Body of pancreas (tissue), 4 donors: ENCODE measurements at regions not wholly inside any gene's neighbourhood (a gene's known extent, or its start where the extent isn't known, plus 50 kb on each side); places are given as distances from the start of the nearest gene placed in this dataset.
A peak's percentile ranks its signal among the peaks of the same experiment; 100 is the strongest.

ENCODE experiments used
- ATAC-seq: fragments of 150-250 bp; one replicate; pipeline ENCODE4 v1.9.1; 2016
- DNase-seq, 4 donors: peaks; one replicate each; pipeline ENCODE4 v3.0.0-alpha.2; 2019
- H3K27ac ChIP-seq, 4 donors: fragments of 200-600 bp; sonication (generic); 1 replicate in 3 of 4; 2 replicates in 1 of 4; pipeline versions ENCODE4 v1.5.1 to v1.6.1; 2016 to 2019; ENCODE audit warnings: mild to moderate bottlenecking in 1 of 4, mixed read lengths in 1 of 4, moderate library complexity in 1 of 4
- H3K27me3 ChIP-seq, 2 donors: fragments of 200-600 bp; sonication (generic); one replicate each; pipeline ENCODE4 v1.6.0; 2016; ENCODE audit warnings: mild to moderate bottlenecking in 1 of 2
- H3K36me3 ChIP-seq, 2 donors: fragments of 200-600 bp; sonication (generic); replicated peaks in 1 of 2; 2 replicates each; pipeline ENCODE4 v1.5.1; 2016; ENCODE audit warnings: low read depth in 2 of 2; ENCODE audit not compliant: insufficient read depth in 1 of 2
- H3K4me1 ChIP-seq: fragments of 200-600 bp; sonication (generic); one replicate; pipeline ENCODE4 v1.6.0; 2016
- H3K4me3 ChIP-seq, 2 donors: fragments of 200-600 bp; sonication (generic); 1 replicate in 1 of 2; 2 replicates in 1 of 2; pipeline ENCODE4 v1.5.1; 2016 to 2019
- H3K9me3 ChIP-seq, 3 donors: fragments of 200-600 bp; sonication (generic); 1 replicate in 2 of 3; 2 replicates in 1 of 3; pipeline ENCODE4 v1.5.1; 2016
- POLR2A ChIP-seq, 3 donors: fragments of 450-650 bp; IDR thresholded peaks; one replicate each; pipeline ENCODE4 v1.6.1; 2016; ENCODE audit warnings: antibody characterized with exemption in 3 of 3, mild to moderate bottlenecking in 2 of 3
- WGBS, 2 donors: methylation state at CpG; one replicate each; pipeline ENCODE4 v1.1.5; 2017; 5-methylcytosine and 5-hydroxymethylcytosine counted together
- intact Hi-C: fragments of 100-400 bp; cut with DNase I; formaldehyde crosslinking; loops from one replicate; pipeline ENCODE4 v1.15.1; 2023
- TF ChIP-seq, protein P1 (sequence below), 7 experiments: fragments of 450-650 bp in 4 of 7; fragments of 200-600 bp in 3 of 7; sonication (generic) in 3 of 7; IDR thresholded peaks; one replicate each; pipeline ENCODE4 v1.5.1; 2016 to 2019; ENCODE audit warnings: antibody characterized with exemption in 7 of 7

DNA sequence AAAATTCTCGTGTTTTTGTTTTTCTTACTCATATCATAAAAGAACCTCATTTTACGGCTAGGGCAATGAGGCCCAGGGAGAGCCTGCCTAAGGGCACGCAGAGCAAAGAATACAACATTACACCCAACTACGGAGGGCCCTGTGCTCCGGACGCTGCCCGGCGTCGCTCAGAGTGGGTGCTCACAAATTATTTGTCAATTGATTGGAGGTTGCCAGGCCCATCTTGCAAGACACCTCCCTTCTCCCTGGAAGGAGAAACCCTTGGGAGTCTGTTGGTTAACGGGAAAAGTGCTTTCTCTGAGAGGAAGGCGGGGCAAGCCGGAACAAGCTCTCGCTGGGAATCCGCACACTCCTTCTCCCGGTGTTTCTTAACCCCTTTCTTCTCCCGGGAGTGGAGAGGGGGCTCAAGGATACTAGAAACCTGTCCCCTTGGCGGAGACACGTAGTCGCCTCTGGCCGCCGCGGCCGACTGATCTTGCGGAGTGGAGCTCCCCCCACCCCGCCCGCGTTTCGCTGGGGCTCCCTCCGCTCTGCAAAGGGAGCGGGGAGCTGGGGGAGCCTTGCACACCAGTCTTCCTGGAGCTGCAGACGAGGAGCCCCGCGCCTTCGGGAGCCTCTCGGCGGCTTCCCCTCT is 599.3 kb upstream of the SGCD start:
- Histone ChIP-seq H3K36me3 (no peaks in the 10 kb centered on the region), H3K9me3 (no peaks in the 10 kb centered on the region), H3K27me3 (peaks cover 0 to 8% of the 10 kb centered on the region in 2 donors), H3K4me3 (no peak overlapping the region), H3K27ac (no peak overlapping the region), H3K4me1 (peaks cover 19% of the 10 kb centered on the region)
- no peak for ATAC-seq
- no peak for DNase-seq
- 4 to 7% methylated on average over 17 to 31 of the region's 36 CpGs for WGBS, 2 donors
- TF ChIP-seq POLR2A (IDR thresholded peaks at IDR 0.05): no peak
- TF ChIP-seq, protein P1, sequence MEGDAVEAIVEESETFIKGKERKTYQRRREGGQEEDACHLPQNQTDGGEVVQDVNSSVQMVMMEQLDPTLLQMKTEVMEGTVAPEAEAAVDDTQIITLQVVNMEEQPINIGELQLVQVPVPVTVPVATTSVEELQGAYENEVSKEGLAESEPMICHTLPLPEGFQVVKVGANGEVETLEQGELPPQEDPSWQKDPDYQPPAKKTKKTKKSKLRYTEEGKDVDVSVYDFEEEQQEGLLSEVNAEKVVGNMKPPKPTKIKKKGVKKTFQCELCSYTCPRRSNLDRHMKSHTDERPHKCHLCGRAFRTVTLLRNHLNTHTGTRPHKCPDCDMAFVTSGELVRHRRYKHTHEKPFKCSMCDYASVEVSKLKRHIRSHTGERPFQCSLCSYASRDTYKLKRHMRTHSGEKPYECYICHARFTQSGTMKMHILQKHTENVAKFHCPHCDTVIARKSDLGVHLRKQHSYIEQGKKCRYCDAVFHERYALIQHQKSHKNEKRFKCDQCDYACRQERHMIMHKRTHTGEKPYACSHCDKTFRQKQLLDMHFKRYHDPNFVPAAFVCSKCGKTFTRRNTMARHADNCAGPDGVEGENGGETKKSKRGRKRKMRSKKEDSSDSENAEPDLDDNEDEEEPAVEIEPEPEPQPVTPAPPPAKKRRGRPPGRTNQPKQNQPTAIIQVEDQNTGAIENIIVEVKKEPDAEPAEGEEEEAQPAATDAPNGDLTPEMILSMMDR (IDR thresholded peaks at IDR 0.05): no peak
- intact Hi-C loops: no loop called here

DNA sequence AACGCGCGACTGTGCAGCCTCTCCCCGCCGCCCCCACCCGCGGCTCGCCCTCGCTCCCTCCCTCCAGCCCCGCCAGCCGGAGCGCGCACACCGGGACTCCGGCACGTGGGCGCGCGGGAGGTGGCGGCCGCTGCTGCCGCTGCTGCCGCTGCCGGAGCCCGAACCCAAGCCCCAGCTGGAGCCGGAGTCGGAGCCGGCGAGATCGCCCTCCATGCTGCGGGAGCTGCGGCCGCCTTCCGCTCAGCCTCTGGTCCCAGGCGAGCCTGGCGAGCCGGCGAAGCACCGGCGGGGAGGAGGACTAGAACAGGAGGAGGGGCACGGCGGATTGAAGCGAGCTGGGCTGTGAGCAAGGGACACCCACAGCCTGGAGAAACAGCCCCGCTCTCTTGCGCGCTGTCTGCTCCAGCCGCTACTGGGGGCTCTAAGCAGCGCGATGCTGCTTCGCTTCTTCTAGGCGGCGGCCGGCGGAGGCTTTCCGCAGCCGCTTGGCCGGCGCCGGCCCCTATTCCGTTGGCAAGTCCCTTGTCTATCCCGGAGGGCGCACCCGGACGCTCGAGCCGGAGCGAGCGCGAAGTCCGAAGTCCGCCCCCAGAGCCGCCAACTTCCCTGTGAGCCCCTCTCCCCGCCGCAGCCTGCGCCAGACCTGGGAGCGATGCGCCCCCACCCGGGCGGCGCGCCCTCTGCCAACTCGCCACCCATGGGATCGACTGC is 598.7 kb upstream of the SGCD start:
- no peaks in the 10 kb centered on the region for H3K9me3 ChIP-seq
- ATAC-seq: peak; percentile 48
- no peaks in the 10 kb centered on the region for H3K36me3 ChIP-seq
- peaks cover 0 to 8% of the 10 kb centered on the region in 2 donors for H3K27me3 ChIP-seq
- intact Hi-C loops: no loop called here
- no peak overlapping the region for H3K27ac ChIP-seq
- peak; percentile 30 to 66 (median 46) for DNase-seq
- H3K4me3 ChIP-seq: no peak overlapping the region
- H3K4me1 ChIP-seq: peaks cover 19% of the 10 kb centered on the region
- TF ChIP-seq, protein P1 (IDR thresholded peaks at IDR 0.05): no peak
- no peak for TF ChIP-seq POLR2A (IDR thresholded peaks at IDR 0.05)
- 2 to 20% methylated on average over 1 to 62 of the region's 83 CpGs for WGBS, 2 donors

DNA sequence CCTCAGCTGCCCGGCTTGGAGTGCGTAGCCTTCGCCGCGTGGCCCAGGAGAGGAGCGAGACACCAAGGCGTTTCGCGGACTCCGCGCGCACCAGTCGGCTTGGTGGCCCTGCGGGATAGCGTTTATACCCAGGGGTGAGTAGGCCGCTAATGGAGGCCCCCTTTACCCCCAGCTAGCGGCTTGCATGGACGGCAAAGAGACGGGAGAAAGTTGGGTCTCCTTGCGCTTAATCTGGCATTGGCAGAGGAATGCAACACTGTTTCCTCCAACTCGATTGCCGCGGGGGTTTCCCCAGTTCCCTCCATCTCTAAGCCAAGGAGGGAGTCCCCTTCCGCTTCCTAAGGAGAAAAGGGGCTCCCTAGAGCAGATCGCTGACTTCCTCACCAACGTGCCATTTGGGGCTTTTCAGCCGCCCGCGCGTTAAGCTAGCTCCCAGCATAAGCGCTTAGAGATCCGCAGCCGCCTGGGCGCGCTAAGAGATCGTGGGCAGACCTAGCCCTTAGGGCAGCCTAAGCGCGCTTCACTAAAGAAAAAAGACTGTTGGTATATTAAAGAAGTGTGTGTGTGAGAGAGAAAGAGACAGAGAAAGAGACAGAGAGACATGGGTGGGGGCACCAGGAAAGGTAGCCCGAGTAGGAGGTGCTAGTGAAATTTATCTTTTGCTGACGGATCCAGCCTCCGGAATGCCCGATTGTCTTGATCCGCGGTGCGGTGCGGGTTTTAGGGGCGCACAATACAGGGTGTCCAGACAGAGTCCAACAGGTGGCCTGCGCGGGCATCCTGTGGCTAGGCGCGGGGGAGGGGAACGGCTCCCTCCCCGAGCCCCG is 597.9 kb upstream of the SGCD start:
- Histone ChIP-seq H3K36me3 (no peaks in the 10 kb centered on the region), H3K4me3 (no peak overlapping the region), H3K27ac (no peak overlapping the region), H3K4me1 (peaks cover 19% of the 10 kb centered on the region), H3K27me3 (peaks cover 0 to 8% of the 10 kb centered on the region in 2 donors), H3K9me3 (no peaks in the 10 kb centered on the region)
- 3 to 4% methylated on average over 36 to 54 of the region's 54 CpGs for WGBS, 2 donors
- ATAC-seq (peak; percentile 12), DNase-seq (no peak)
- TF ChIP-seq POLR2A (IDR thresholded peaks at IDR 0.05): no peak
- TF ChIP-seq, protein P1 (IDR thresholded peaks at IDR 0.05): no peak
- intact Hi-C loops: no loop called here

DNA sequence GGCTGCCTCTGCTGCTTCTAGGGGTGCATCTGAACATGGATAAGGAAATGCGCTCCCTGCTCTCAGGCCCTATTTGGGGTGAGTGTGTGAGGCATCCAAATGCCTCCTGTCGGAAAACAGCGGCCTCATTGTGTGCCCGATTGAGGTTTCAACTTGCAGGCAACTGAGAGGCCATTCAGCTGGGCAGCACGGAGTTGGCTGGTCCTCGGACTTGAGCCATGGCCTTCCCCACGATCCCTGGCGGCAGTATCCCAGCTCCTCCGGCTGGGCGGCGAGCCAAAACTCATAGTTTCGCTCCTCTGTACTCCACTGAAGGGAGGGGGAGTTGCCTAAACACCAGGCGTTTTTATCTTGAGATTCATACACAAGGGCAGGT is 597.3 kb upstream of the SGCD start:
- TF ChIP-seq POLR2A (IDR thresholded peaks at IDR 0.05): no peak
- TF ChIP-seq, protein P1 (IDR thresholded peaks at IDR 0.05): no peak
- 0 to 2% methylated on average over 5 to 13 of the region's 13 CpGs for WGBS, 2 donors
- H3K27me3 ChIP-seq: peaks cover 0 to 8% of the 10 kb centered on the region in 2 donors
- intact Hi-C loops: no loop called here
- no peaks in the 10 kb centered on the region for H3K9me3 ChIP-seq
- DNase-seq (peak in 1 of 4 donors; percentile 34), ATAC-seq (no peak)
- no peak overlapping the region for H3K27ac ChIP-seq
- peaks cover 19% of the 10 kb centered on the region for H3K4me1 ChIP-seq
- H3K4me3 ChIP-seq: no peak overlapping the region
- no peaks in the 10 kb centered on the region for H3K36me3 ChIP-seq
